WTC11 (cell line): ENCODE measurements at regions not wholly inside any gene's neighbourhood (a gene's known extent, or its start where the extent isn't known, plus 50 kb on each side); places are given as distances from the start of the nearest gene placed in this dataset.

Source experiments
- ATAC-seq: fragments of 200-7000 bp; cut with Tn5 transposase; 2 replicates; pipeline ENCODE4 v1.10.0; 2021; ENCODE audit warnings: mild to moderate bottlenecking, moderate library complexity
- CTCF ChIA-PET: fragments of 300-600 bp; sonication (Branson Sonifier 250); formaldehyde crosslinking; loops from one replicate; lab custom pipeline; 2021; ENCODE audit warnings: antibody characterized with exemption; lab: Charles Lee
- POLR2A ChIA-PET: fragments of 350-600 bp; sonication (Branson Sonifier 250); formaldehyde crosslinking; loops from one replicate; lab custom pipeline; 2021; ENCODE audit warnings: antibody characterized with exemption; lab: Charles Lee
- DNase-seq: peaks from one replicate; pipeline ENCODE4 v3.0.0; 2021; ENCODE audit warnings: low spot score
- H3K27ac Mint-ChIP-seq: 2 replicates; pipeline ENCODE4 v1.8.0; 2021; ENCODE audit warnings: mixed read lengths
- H3K27me3 Mint-ChIP-seq: 2 replicates; pipeline ENCODE4 v1.8.0; 2021; ENCODE audit warnings: low read depth, mild to moderate bottlenecking, moderate library complexity, mixed read lengths
- H3K36me3 Mint-ChIP-seq: 2 replicates; pipeline ENCODE4 v1.8.0; 2021; ENCODE audit warnings: mixed read lengths
- H3K4me1 Mint-ChIP-seq: 2 replicates; pipeline ENCODE4 v1.8.0; 2022; ENCODE audit warnings: mixed read lengths
- H3K4me3 Mint-ChIP-seq: 2 replicates; pipeline ENCODE4 v1.8.0; 2021; ENCODE audit warnings: mild to moderate bottlenecking, moderate library complexity, mixed read lengths
- H3K9me3 Mint-ChIP-seq: 2 replicates; pipeline ENCODE4 v1.8.0; 2021; ENCODE audit warnings: mixed read lengths
- CBFB ChIP-seq: sonication (generic); formaldehyde crosslinking; IDR thresholded peaks from 2 replicates; pipeline ENCODE4 v1.8.1; 2022; ENCODE audit warnings: mild to moderate bottlenecking, low read depth, missing genetic modification reagents
- FOXP1 ChIP-seq: sonication (generic); formaldehyde crosslinking; IDR thresholded peaks from 2 replicates; pipeline ENCODE4 v1.8.0; 2022; ENCODE audit warnings: missing genetic modification reagents, mild to moderate bottlenecking, moderate library complexity, borderline replicate concordance
- GABPB1 ChIP-seq: sonication (generic); formaldehyde crosslinking; IDR thresholded peaks from 2 replicates; pipeline ENCODE4 v1.8.1; 2023; ENCODE audit warnings: mild to moderate bottlenecking, missing genetic modification reagents
- JAZF1 ChIP-seq: fragments of 250-450 bp; sonication (Bioruptor Pico); IDR thresholded peaks from 2 replicates; pipeline ENCODE4 v1.9.0; 2021; ENCODE audit warnings: moderate library complexity, mild to moderate bottlenecking, inconsistent platforms
- JUN ChIP-seq: sonication (generic); formaldehyde crosslinking; IDR thresholded peaks from 2 replicates; pipeline ENCODE4 v1.8.0; 2023; ENCODE audit warnings: mild to moderate bottlenecking, missing genetic modification reagents
- NFYB ChIP-seq: sonication (generic); formaldehyde crosslinking; conservative IDR thresholded peaks from 2 replicates; pipeline ENCODE4 v1.8.0; 2022; ENCODE audit warnings: low read depth, missing genetic modification reagents
- NR3C1 ChIP-seq: sonication (generic); formaldehyde crosslinking; conservative IDR thresholded peaks from 2 replicates; pipeline ENCODE4 v1.8.1; 2023; ENCODE audit warnings: low read depth, mild to moderate bottlenecking, missing genetic modification reagents
- OVOL2 ChIP-seq: fragments of 250-450 bp; sonication (Bioruptor Pico); IDR thresholded peaks from 2 replicates; pipeline ENCODE4 v1.9.0; 2021; ENCODE audit warnings: mild to moderate bottlenecking, borderline replicate concordance
- SP1 ChIP-seq: sonication (generic); formaldehyde crosslinking; conservative IDR thresholded peaks from 2 replicates; pipeline ENCODE4 v1.8.1; 2022; ENCODE audit warnings: missing genetic modification reagents
- TEAD1 ChIP-seq: sonication (generic); formaldehyde crosslinking; IDR thresholded peaks from 2 replicates; pipeline ENCODE4 v1.8.0; 2022; ENCODE audit warnings: mild to moderate bottlenecking, missing genetic modification reagents
- TEAD4 ChIP-seq: sonication (generic); formaldehyde crosslinking; IDR thresholded peaks from 2 replicates; pipeline ENCODE4 v1.8.0; 2022; ENCODE audit warnings: mild to moderate bottlenecking, missing genetic modification reagents
- ZNF138 ChIP-seq: sonication (generic); formaldehyde crosslinking; conservative IDR thresholded peaks from 2 replicates; pipeline ENCODE4 v1.8.1; 2022; ENCODE audit warnings: mild to moderate bottlenecking, moderate library complexity, missing genetic modification reagents
- ZNF423 ChIP-seq: fragments of 250-450 bp; sonication (Bioruptor Pico); IDR thresholded peaks from 2 replicates; pipeline ENCODE4 v2.1.2; 2022; ENCODE audit warnings: mild to moderate bottlenecking, moderate library complexity
- TF ChIP-seq, protein P1 (sequence below): sonication (generic); formaldehyde crosslinking; IDR thresholded peaks from 2 replicates; pipeline ENCODE4 v1.8.0; 2022; ENCODE audit warnings: missing genetic modification reagents
- TF ChIP-seq, protein P2 (sequence below): sonication (generic); formaldehyde crosslinking; conservative IDR thresholded peaks from 2 replicates; pipeline ENCODE4 v1.8.1; 2022; ENCODE audit warnings: mild to moderate bottlenecking, missing genetic modification reagents
- TF ChIP-seq, protein P3 (sequence below): sonication (generic); formaldehyde crosslinking; IDR thresholded peaks from 2 replicates; pipeline ENCODE4 v1.8.1; 2022; ENCODE audit warnings: low read depth, mild to moderate bottlenecking, moderate library complexity, missing genetic modification reagents, borderline replicate concordance
- TF ChIP-seq, protein P4 (sequence below): sonication (generic); formaldehyde crosslinking; IDR thresholded peaks from 2 replicates; pipeline ENCODE4 v1.8.0; 2023; ENCODE audit warnings: mild to moderate bottlenecking, missing genetic modification reagents

DNA sequence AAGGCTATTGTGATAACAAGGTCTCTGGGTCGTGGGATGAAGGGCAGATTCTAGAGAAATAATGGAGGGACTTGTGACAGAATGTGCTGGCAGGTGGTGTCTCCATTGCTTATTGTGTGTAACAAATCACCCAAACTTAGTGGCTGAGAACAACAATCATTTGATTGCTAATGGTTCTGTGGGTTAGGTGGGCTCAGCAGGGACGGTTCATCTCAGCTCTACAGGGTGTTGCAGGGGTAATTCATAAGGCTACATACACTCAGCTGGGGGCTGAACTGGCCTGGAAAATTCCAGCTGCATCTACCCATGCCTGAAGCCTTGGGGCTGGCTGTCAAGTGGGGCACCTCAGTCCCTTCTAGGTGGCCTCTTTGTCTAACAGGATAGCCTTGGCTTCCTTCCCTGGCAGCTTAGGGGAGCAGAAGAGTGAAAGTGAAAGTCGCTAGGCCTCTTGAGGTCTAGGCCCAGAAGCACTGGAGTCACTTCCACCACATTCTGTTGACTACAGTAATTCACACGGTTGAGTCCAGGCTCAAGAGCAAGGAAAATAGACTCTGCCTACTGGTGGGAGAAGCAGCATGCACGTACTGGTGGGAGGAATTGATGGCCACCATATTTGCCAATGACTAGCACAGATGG, 308.9 kb downstream of the MN1 start:
- Mint-ChIP-seq H3K9me3 (peaks cover 26% of the 10 kb centered on the region), H3K27ac (no peak overlapping the region), H3K4me1 (peaks cover 10% of the 10 kb centered on the region), H3K4me3 (no peak overlapping the region), H3K27me3 (peaks cover 7% of the 10 kb centered on the region; the same call in 1 of the 2 replicates), H3K36me3 (0 out of 2 replicates have a peak, but pooled peaks cover 14% of the 10 kb centered on the region)
- ATAC-seq (no peak), DNase-seq (no peak)
- CTCF ChIA-PET: no interaction called here
- POLR2A ChIA-PET: no interaction called here
- no peak for TF ChIP-seq ZNF138 (CRISPR knock-in tag)
- TF ChIP-seq ZNF423 (CRISPR knock-in tag): no peak
- no peak for TF ChIP-seq FOXP1 (CRISPR knock-in tag)
- TF ChIP-seq TEAD1 (CRISPR knock-in tag): no peak
- TF ChIP-seq, protein P1, sequence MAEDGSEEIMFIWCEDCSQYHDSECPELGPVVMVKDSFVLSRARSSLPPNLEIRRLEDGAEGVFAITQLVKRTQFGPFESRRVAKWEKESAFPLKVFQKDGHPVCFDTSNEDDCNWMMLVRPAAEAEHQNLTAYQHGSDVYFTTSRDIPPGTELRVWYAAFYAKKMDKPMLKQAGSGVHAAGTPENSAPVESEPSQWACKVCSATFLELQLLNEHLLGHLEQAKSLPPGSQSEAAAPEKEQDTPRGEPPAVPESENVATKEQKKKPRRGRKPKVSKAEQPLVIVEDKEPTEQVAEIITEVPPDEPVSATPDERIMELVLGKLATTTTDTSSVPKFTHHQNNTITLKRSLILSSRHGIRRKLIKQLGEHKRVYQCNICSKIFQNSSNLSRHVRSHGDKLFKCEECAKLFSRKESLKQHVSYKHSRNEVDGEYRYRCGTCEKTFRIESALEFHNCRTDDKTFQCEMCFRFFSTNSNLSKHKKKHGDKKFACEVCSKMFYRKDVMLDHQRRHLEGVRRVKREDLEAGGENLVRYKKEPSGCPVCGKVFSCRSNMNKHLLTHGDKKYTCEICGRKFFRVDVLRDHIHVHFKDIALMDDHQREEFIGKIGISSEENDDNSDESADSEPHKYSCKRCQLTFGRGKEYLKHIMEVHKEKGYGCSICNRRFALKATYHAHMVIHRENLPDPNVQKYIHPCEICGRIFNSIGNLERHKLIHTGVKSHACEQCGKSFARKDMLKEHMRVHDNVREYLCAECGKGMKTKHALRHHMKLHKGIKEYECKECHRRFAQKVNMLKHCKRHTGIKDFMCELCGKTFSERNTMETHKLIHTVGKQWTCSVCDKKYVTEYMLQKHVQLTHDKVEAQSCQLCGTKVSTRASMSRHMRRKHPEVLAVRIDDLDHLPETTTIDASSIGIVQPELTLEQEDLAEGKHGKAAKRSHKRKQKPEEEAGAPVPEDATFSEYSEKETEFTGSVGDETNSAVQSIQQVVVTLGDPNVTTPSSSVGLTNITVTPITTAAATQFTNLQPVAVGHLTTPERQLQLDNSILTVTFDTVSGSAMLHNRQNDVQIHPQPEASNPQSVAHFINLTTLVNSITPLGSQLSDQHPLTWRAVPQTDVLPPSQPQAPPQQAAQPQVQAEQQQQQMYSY (CRISPR knock-in tag): no peak

DNA sequence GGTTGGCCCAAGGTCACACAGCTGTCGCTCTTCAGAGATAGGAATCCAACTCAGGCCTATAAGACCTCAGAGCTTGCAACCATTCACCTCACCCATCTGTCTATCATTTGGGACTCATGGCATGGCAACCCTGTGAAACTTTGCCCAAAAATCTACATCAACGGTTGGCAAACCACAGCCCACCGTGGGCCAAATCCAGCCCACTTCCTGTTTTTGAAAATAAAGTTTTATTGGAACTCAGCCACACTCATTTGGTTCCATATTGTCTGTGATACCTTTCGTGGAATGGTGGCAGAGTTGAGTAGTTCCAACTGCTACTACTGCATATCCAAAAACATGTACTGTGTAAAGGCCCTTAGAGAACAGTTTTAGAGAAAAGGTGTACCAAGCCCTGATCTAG, 307.8 kb downstream of the MN1 start:
- no peak for ATAC-seq
- ChIA-PET CTCF (interaction anchor here (2.3 kb wide), 1 partner anchor 77 kb away, joined by 7 read pairs; no protein-coding TSS in a partner anchor), POLR2A (no interaction called here)
- H3K36me3 Mint-ChIP-seq: 0 out of 2 replicates have a peak, but pooled peaks cover 14% of the 10 kb centered on the region
- H3K9me3 Mint-ChIP-seq: peaks cover 26% of the 10 kb centered on the region
- no peak overlapping the region for H3K27ac Mint-ChIP-seq
- no peak overlapping the region for H3K4me3 Mint-ChIP-seq
- peaks cover 10% of the 10 kb centered on the region for H3K4me1 Mint-ChIP-seq
- peaks cover 7% of the 10 kb centered on the region; the same call in 1 of the 2 replicates for H3K27me3 Mint-ChIP-seq
- DNase-seq: no peak
- TF ChIP-seq OVOL2 (CRISPR knock-in tag): no peak
- TF ChIP-seq, protein P2, sequence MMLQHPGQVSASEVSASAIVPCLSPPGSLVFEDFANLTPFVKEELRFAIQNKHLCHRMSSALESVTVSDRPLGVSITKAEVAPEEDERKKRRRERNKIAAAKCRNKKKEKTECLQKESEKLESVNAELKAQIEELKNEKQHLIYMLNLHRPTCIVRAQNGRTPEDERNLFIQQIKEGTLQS (CRISPR knock-in tag): no peak
- TF ChIP-seq NR3C1 (CRISPR knock-in tag): no peak
- TF ChIP-seq CBFB (CRISPR knock-in tag): no peak
- no peak for TF ChIP-seq JUN
- no peak for TF ChIP-seq JAZF1 (CRISPR knock-in tag)
- no peak for TF ChIP-seq TEAD1 (CRISPR knock-in tag)
- no peak for TF ChIP-seq TEAD4 (CRISPR knock-in tag)
- TF ChIP-seq, protein P3, sequence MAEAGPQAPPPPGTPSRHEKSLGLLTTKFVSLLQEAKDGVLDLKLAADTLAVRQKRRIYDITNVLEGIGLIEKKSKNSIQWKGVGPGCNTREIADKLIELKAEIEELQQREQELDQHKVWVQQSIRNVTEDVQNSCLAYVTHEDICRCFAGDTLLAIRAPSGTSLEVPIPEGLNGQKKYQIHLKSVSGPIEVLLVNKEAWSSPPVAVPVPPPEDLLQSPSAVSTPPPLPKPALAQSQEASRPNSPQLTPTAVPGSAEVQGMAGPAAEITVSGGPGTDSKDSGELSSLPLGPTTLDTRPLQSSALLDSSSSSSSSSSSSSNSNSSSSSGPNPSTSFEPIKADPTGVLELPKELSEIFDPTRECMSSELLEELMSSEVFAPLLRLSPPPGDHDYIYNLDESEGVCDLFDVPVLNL (CRISPR knock-in tag): no peak
- no peak for TF ChIP-seq GABPB1 (CRISPR knock-in tag)
- TF ChIP-seq, protein P4, sequence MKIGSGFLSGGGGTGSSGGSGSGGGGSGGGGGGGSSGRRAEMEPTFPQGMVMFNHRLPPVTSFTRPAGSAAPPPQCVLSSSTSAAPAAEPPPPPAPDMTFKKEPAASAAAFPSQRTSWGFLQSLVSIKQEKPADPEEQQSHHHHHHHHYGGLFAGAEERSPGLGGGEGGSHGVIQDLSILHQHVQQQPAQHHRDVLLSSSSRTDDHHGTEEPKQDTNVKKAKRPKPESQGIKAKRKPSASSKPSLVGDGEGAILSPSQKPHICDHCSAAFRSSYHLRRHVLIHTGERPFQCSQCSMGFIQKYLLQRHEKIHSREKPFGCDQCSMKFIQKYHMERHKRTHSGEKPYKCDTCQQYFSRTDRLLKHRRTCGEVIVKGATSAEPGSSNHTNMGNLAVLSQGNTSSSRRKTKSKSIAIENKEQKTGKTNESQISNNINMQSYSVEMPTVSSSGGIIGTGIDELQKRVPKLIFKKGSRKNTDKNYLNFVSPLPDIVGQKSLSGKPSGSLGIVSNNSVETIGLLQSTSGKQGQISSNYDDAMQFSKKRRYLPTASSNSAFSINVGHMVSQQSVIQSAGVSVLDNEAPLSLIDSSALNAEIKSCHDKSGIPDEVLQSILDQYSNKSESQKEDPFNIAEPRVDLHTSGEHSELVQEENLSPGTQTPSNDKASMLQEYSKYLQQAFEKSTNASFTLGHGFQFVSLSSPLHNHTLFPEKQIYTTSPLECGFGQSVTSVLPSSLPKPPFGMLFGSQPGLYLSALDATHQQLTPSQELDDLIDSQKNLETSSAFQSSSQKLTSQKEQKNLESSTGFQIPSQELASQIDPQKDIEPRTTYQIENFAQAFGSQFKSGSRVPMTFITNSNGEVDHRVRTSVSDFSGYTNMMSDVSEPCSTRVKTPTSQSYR (CRISPR knock-in tag): no peak
- no peak for TF ChIP-seq SP1 (CRISPR knock-in tag)
- no peak for TF ChIP-seq NFYB (CRISPR knock-in tag)
